ENCODE measurements at regions not wholly inside any gene's neighbourhood (a gene's known extent, or its start where the extent isn't known, plus 50 kb on each side); places are given as distances from the start of the nearest gene placed in this dataset.

- no peak for TF ChIP-seq POLR2AphosphoS5 (IDR thresholded peaks at IDR 0.05; ENCODE audit: borderline replicate concordance, low read depth, low read length)
- no peak for TF ChIP-seq EZH2 (IDR thresholded peaks at IDR 0.05)
Measured at GRCh38 chr2:216758256-216759155, 63.2 kb upstream of the IGFBP5 start.
